ENCODE measurements at regions not wholly inside any gene's neighbourhood (a gene's known extent, or its start where the extent isn't known, plus 50 kb on each side); places are given as distances from the start of the nearest gene placed in this dataset.

DNA sequence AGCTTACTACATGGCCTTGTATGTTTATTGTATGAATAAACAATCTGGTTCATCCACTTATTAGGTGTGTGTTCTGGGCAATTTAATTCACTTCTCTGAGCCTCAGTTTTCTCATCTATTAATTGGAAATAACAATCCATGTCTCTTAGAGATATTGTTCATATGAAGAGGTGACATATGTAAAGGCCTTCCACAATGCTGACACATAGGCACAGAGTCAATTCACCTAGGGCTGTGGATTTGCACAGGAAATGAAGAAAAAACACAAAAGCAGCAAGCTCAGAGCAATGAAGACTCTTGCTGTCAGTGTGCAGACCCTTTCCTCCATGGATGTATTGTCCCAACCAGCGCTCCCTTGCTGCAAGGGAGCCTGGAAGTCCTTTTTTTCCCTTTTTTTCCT is 195.2 kb upstream of the CAMK1G start:
- Histone ChIP-seq H2AK5ac (ENCODE audit: low read length) (no peak overlapping the region), H3K79me1 (ENCODE audit: low read length) (peaks cover 31% of the 10 kb centered on the region), H3K27me3 (ENCODE audit: insufficient read depth, low read length) (no peaks in the 10 kb centered on the region), H3K36me3 (ENCODE audit: control insufficient read depth in 1 of 2, insufficient read depth in 2 of 2, low read length in 2 of 2) (no peaks in the 10 kb centered on the region), H3K18ac (ENCODE audit: low read length) (peak overlapping the region; percentile 47), H4K91ac (ENCODE audit: low read depth, low read length) (peak overlapping the region; percentile 48), H3K9ac (ENCODE audit: low read length) (no peak overlapping the region), H3K14ac (ENCODE audit: low read length) (no peak overlapping the region), H3K4ac (ENCODE audit: low read depth, low read length) (peak overlapping the region; percentile 39), H4K12ac (ENCODE audit: low read depth, low read length) (no peak overlapping the region), H2BK12ac (ENCODE audit: low read length) (peak overlapping the region; percentile 82), H2BK120ac (ENCODE audit: insufficient read depth, low read length, poor library complexity) (peak overlapping the region; percentile 93), H3K4me1 (ENCODE audit: control insufficient read depth in 1 of 2, insufficient read depth in 2 of 2, low read length in 2 of 2) (peaks cover 18 to 37% of the 10 kb centered on the region in 2 experiments), H3K4me3 (ENCODE audit: low read depth, low read length) (no peak overlapping the region), H3K79me2 (ENCODE audit: control insufficient read depth, insufficient read depth, low read length, poor library complexity) (peaks cover 3% of the 10 kb centered on the region), H3K27ac (ENCODE audit: low read depth, low read length) (peak overlapping the region; percentile 38), H3K9me3 (ENCODE audit: insufficient read depth, low read depth, low read length) (no peaks in the 10 kb centered on the region), H3K4me2 (ENCODE audit: low read length) (no peak overlapping the region), H3K23ac (ENCODE audit: low read length) (no peak overlapping the region), H2BK5ac (ENCODE audit: low read depth, low read length, poor library complexity) (no peak overlapping the region), H4K8ac (ENCODE audit: low read depth, low read length) (peak overlapping the region; percentile 20), H2AFZ (ENCODE audit: insufficient read depth, low read length, poor library complexity) (no peak overlapping the region)
- WGBS (ENCODE audit: extremely low coverage, insufficient coverage, insufficient read length), result no CpG with 5 or more reads among the region's 1 CpG
- no peak for DNase-seq

DNA sequence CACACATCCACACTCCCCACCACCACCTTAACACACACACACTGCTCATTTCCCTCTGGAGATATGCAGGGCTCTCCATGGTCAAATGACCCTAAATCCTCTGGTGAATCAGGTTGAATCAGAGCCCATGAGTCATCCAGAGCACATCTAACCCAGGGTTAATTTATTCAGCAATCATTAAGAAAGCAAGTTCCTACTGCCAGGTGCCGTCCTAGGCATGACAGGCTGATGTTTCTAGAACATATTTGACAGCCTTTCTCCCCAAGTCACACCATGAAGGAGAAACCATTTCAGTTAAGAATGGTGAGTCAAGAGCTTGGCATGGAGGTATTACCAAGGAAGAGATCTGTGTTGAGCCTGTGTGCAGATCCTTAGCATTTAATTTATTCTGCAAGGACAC is 194.3 kb upstream of the CAMK1G start:
- Histone ChIP-seq H3K27ac (ENCODE audit: low read depth, low read length) (no peak overlapping the region), H3K4me3 (ENCODE audit: low read depth, low read length) (no peak overlapping the region), H3K23ac (ENCODE audit: low read length) (no peak overlapping the region), H3K9me3 (ENCODE audit: insufficient read depth, low read depth, low read length) (no peaks in the 10 kb centered on the region), H3K14ac (ENCODE audit: low read length) (peak overlapping the region; percentile 1), H2AFZ (ENCODE audit: insufficient read depth, low read length, poor library complexity) (no peak overlapping the region), H3K9ac (ENCODE audit: low read length) (no peak overlapping the region), H3K18ac (ENCODE audit: low read length) (no peak overlapping the region), H3K36me3 (ENCODE audit: control insufficient read depth in 1 of 2, insufficient read depth in 2 of 2, low read length in 2 of 2) (no peaks in the 10 kb centered on the region), H3K79me2 (ENCODE audit: control insufficient read depth, insufficient read depth, low read length, poor library complexity) (no peaks in the 10 kb centered on the region), H3K4me1 (ENCODE audit: control insufficient read depth in 1 of 2, insufficient read depth in 2 of 2, low read length in 2 of 2) (peaks cover 15 to 31% of the 10 kb centered on the region in 2 experiments), H4K8ac (ENCODE audit: low read depth, low read length) (no peak overlapping the region), H2BK5ac (ENCODE audit: low read depth, low read length, poor library complexity) (peak overlapping the region; percentile 1), H2BK12ac (ENCODE audit: low read length) (peak overlapping the region; percentile 27), H4K12ac (ENCODE audit: low read depth, low read length) (no peak overlapping the region), H3K79me1 (ENCODE audit: low read length) (peaks cover 25% of the 10 kb centered on the region), H3K27me3 (ENCODE audit: insufficient read depth, low read length) (no peaks in the 10 kb centered on the region), H3K4ac (ENCODE audit: low read depth, low read length) (no peak overlapping the region), H2AK5ac (ENCODE audit: low read length) (peak overlapping the region; percentile 5), H4K91ac (ENCODE audit: low read depth, low read length) (peak overlapping the region; percentile 10), H3K4me2 (ENCODE audit: low read length) (no peak overlapping the region), H2BK120ac (ENCODE audit: insufficient read depth, low read length, poor library complexity) (peak overlapping the region; percentile 2)
- DNase-seq, result peak; percentile 65 to 79
- WGBS (ENCODE audit: extremely low coverage, insufficient coverage, insufficient read length), result no CpG with 5 or more reads among the region's 1 CpG

DNA sequence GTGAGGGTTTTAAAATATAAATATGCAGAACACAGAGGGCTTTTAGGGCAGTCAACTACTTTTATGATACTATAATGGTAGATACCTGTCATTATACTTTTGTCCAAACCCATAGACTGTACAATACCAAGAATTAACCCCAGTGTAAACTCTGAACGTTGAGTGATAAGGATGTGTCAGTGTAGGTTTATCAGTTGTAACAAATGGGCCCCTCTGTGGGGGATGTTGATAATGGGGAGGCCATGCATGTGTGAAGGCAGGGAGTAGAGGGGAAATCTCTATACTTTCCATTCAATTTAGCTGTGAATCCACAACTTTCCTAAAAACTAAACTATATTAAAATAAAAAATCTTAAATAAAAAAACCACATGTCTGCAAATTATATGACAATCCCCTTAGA is 193.5 kb upstream of the CAMK1G start:
- Histone ChIP-seq H2BK5ac (ENCODE audit: low read depth, low read length, poor library complexity) (no peak overlapping the region), H3K4ac (ENCODE audit: low read depth, low read length) (no peak overlapping the region), H3K27me3 (ENCODE audit: insufficient read depth, low read length) (no peaks in the 10 kb centered on the region), H3K27ac (ENCODE audit: low read depth, low read length) (no peak overlapping the region), H4K91ac (ENCODE audit: low read depth, low read length) (no peak overlapping the region), H3K18ac (ENCODE audit: low read length) (no peak overlapping the region), H3K4me1 (ENCODE audit: control insufficient read depth in 1 of 2, insufficient read depth in 2 of 2, low read length in 2 of 2) (peaks cover 12 to 27% of the 10 kb centered on the region in 2 experiments), H2BK120ac (ENCODE audit: insufficient read depth, low read length, poor library complexity) (no peak overlapping the region), H3K4me3 (ENCODE audit: low read depth, low read length) (no peak overlapping the region), H3K79me2 (ENCODE audit: control insufficient read depth, insufficient read depth, low read length, poor library complexity) (no peaks in the 10 kb centered on the region), H4K12ac (ENCODE audit: low read depth, low read length) (no peak overlapping the region), H2AK5ac (ENCODE audit: low read length) (no peak overlapping the region), H4K8ac (ENCODE audit: low read depth, low read length) (no peak overlapping the region), H3K9me3 (ENCODE audit: insufficient read depth, low read depth, low read length) (no peaks in the 10 kb centered on the region), H3K9ac (ENCODE audit: low read length) (no peak overlapping the region), H3K79me1 (ENCODE audit: low read length) (peaks cover 22% of the 10 kb centered on the region), H2AFZ (ENCODE audit: insufficient read depth, low read length, poor library complexity) (no peak overlapping the region), H3K4me2 (ENCODE audit: low read length) (no peak overlapping the region), H3K36me3 (ENCODE audit: control insufficient read depth in 1 of 2, insufficient read depth in 2 of 2, low read length in 2 of 2) (no peaks in the 10 kb centered on the region), H3K14ac (ENCODE audit: low read length) (no peak overlapping the region), H2BK12ac (ENCODE audit: low read length) (peak overlapping the region; percentile 68), H3K23ac (ENCODE audit: low read length) (no peak overlapping the region)
- WGBS (ENCODE audit: extremely low coverage, insufficient coverage, insufficient read length), result no CpG with 5 or more reads among the region's 1 CpG
- no peak for DNase-seq

DNA sequence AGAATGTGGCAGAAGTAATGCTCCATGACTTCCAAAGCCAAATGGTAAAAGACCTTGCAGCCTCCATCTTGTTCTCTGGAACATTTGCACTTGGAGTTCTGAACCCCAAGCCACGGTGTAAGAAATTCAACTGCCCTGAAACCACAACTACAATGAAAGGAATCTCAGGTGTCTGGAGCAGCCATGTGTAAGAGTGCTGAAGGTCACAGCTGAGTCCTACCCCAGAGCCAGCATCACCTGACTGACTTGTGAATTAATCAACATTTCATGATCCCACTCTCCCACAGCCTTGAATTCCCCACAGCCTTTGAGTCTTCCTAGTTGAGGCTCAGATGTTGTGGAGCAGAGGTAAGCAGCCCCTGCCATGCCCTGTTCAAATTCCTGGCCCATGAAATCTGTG is 192.8 kb upstream of the CAMK1G start:
- H3K27ac ChIP-seq (ENCODE audit: low read depth, low read length), result no peak overlapping the region
- peaks cover 14 to 31% of the 10 kb centered on the region in 2 experiments for H3K4me1 ChIP-seq (ENCODE audit: control insufficient read depth in 1 of 2, insufficient read depth in 2 of 2, low read length in 2 of 2)
- H3K4me3 ChIP-seq (ENCODE audit: low read depth, low read length), result no peak overlapping the region
- no peak overlapping the region for H4K91ac ChIP-seq (ENCODE audit: low read depth, low read length)
- no peak overlapping the region for H3K9ac ChIP-seq (ENCODE audit: low read length)
- no peak overlapping the region for H3K14ac ChIP-seq (ENCODE audit: low read length)
- H3K36me3 ChIP-seq (ENCODE audit: control insufficient read depth in 1 of 2, insufficient read depth in 2 of 2, low read length in 2 of 2), result no peaks in the 10 kb centered on the region
- DNase-seq, result peak; percentile 64 to 70
- no peak overlapping the region for H4K12ac ChIP-seq (ENCODE audit: low read depth, low read length)
- no peak overlapping the region for H3K4ac ChIP-seq (ENCODE audit: low read depth, low read length)
- no CpG with 5 or more reads among the region's 1 CpG for WGBS (ENCODE audit: extremely low coverage, insufficient coverage, insufficient read length)
- H3K27me3 ChIP-seq (ENCODE audit: insufficient read depth, low read length), result no peaks in the 10 kb centered on the region
- no peaks in the 10 kb centered on the region for H3K79me2 ChIP-seq (ENCODE audit: control insufficient read depth, insufficient read depth, low read length, poor library complexity)
- no peak overlapping the region for H3K4me2 ChIP-seq (ENCODE audit: low read length)
- peak overlapping the region; percentile 68 for H2BK12ac ChIP-seq (ENCODE audit: low read length)
- H3K18ac ChIP-seq (ENCODE audit: low read length), result no peak overlapping the region
- H2BK5ac ChIP-seq (ENCODE audit: low read depth, low read length, poor library complexity), result no peak overlapping the region
- H2BK120ac ChIP-seq (ENCODE audit: insufficient read depth, low read length, poor library complexity), result no peak overlapping the region
- no peak overlapping the region for H2AK5ac ChIP-seq (ENCODE audit: low read length)
- no peak overlapping the region for H2AFZ ChIP-seq (ENCODE audit: insufficient read depth, low read length, poor library complexity)
- H3K23ac ChIP-seq (ENCODE audit: low read length), result no peak overlapping the region
- H3K9me3 ChIP-seq (ENCODE audit: insufficient read depth, low read depth, low read length), result no peaks in the 10 kb centered on the region
- peaks cover 22% of the 10 kb centered on the region for H3K79me1 ChIP-seq (ENCODE audit: low read length)
- H4K8ac ChIP-seq (ENCODE audit: low read depth, low read length), result no peak overlapping the region
